GM21390 (cell line): ENCODE measurements at regions not wholly inside any gene's neighbourhood (a gene's known extent, or its start where the extent isn't known, plus 50 kb on each side); places are given as distances from the start of the nearest gene placed in this dataset.
A peak's percentile ranks its signal among the peaks of the same experiment; 100 is the strongest.
"Not testable (repeated sequence)": the region's sequence is repeated elsewhere in the genome, so short reads cannot be mapped to it uniquely, and the experiment has no call there.

Experiments
- ATAC-seq: cut with Tn5 transposase; IDR thresholded peaks from one replicate; pipeline ENCODE4 v1.9.1; 2021; ENCODE audit not compliant: unreplicated experiment

GRCh38 chr7:153185936-153186335, 426.4 kb downstream of the ACTR3B start:
- ATAC-seq = no peak

GRCh38 chr7:153188161-153188560, 428.6 kb downstream of the ACTR3B start:
- ATAC-seq = no peak

- ATAC-seq = no peak
Observed at GRCh38 chr7:153188630-153189029, 429.1 kb downstream of the ACTR3B start.

GRCh38 chr7:153190452-153190851, 430.9 kb downstream of the ACTR3B start:
- peak; percentile 69 for ATAC-seq

- no peak for ATAC-seq
Observed at GRCh38 chr7:153190986-153191385, 431.4 kb downstream of the ACTR3B start.

- peak; percentile 68 for ATAC-seq
Observed at GRCh38 chr7:153193144-153193595, 433.6 kb downstream of the ACTR3B start.

GRCh38 chr7:153217032-153217431, 457.5 kb downstream of the ACTR3B start:
- ATAC-seq = no peak

GRCh38 chr7:153224890-153225289, 465.3 kb downstream of the ACTR3B start:
- ATAC-seq = no peak

GRCh38 chr7:153245136-153245535, 485.6 kb downstream of the ACTR3B start:
- not testable (repeated sequence) for ATAC-seq

GRCh38 chr7:153245809-153246208, 486.3 kb downstream of the ACTR3B start:
- no peak for ATAC-seq

GRCh38 chr7:153247926-153248325, 488.4 kb downstream of the ACTR3B start:
- ATAC-seq = no peak

- ATAC-seq = no peak
Observed at GRCh38 chr7:153258686-153259085, 499.1 kb downstream of the ACTR3B start.

GRCh38 chr7:153276394-153276793, 516.8 kb downstream of the ACTR3B start:
- ATAC-seq = no peak

GRCh38 chr7:153286763-153287162, 527.2 kb downstream of the ACTR3B start:
- ATAC-seq = no peak

GRCh38 chr7:153290066-153290465, 530.5 kb downstream of the ACTR3B start:
- ATAC-seq = no peak

- no peak for ATAC-seq
Observed at GRCh38 chr7:153297141-153297540, 537.6 kb downstream of the ACTR3B start.

GRCh38 chr7:153301936-153302335, 542.4 kb downstream of the ACTR3B start:
- no peak for ATAC-seq

- no peak for ATAC-seq
Observed at GRCh38 chr7:153320005-153320404, 560.5 kb downstream of the ACTR3B start.

- no peak for ATAC-seq
Observed at GRCh38 chr7:153320681-153321080, 561.1 kb downstream of the ACTR3B start.

GRCh38 chr7:153322991-153323390, 563.4 kb downstream of the ACTR3B start:
- no peak for ATAC-seq

- ATAC-seq = no peak
Observed at GRCh38 chr7:153324094-153324493, 564.5 kb downstream of the ACTR3B start.

GRCh38 chr7:153327683-153328082, 568.1 kb downstream of the ACTR3B start:
- ATAC-seq = no peak

- ATAC-seq = no peak
Observed at GRCh38 chr7:153331427-153331826, 571.9 kb downstream of the ACTR3B start.

GRCh38 chr7:153354071-153354470, 594.5 kb downstream of the ACTR3B start:
- no peak for ATAC-seq
